Stimulated activated CD4-positive, alpha-beta T cell treated with anti-CD3 and anti-CD28 coated beads, Interleukin-15, amount 100 ng/mL, for 1 hour (primary cell): ENCODE measurements at regions not wholly inside any gene's neighbourhood (a gene's known extent, or its start where the extent isn't known, plus 50 kb on each side); places are given as distances from the start of the nearest gene placed in this dataset.
"Not testable (repeated sequence)": the region's sequence is repeated elsewhere in the genome, so short reads cannot be mapped to it uniquely, and the experiment has no call there.

ENCODE experiments used
- DNase-seq, 2 donors: peaks; one replicate each; pipeline ENCODE4 v3.0.0-alpha.2; 2020; ENCODE audit warnings: low read depth in 1 of 2, low spot score in 1 of 2

DNA sequence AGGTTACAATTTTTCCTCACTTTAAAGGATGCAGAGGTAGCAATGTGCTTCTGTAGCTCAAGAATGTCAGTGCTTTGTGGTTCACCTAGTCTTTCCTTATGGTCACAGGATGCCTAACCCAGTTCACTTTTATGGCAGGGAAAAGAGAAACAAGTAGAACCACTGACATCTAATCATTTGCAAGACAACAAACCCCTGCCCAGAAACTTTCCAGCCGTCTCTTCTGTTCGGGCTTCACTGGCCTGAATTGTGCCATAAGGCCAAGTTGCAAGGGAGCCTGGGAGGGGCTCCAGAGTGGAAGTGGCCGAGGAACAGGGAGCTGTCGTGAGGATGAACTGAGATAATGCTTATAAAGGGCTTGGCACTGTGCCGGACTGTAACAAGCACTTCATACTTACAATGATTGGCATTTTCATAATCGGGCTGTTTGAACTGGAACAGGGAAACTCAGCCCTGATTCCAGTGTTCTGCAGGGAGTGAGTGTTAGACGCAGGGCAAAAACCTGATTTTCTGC, 212.6 kb downstream of the BCAS1 start:
- no peak for DNase-seq

- DNase-seq = no peak
Measured at GRCh38 chr20:53856300-53857295, 213.8 kb downstream of the BCAS1 start.

GRCh38 chr20:53855733-53856132, 214.7 kb downstream of the BCAS1 start:
- no peak for DNase-seq

DNA sequence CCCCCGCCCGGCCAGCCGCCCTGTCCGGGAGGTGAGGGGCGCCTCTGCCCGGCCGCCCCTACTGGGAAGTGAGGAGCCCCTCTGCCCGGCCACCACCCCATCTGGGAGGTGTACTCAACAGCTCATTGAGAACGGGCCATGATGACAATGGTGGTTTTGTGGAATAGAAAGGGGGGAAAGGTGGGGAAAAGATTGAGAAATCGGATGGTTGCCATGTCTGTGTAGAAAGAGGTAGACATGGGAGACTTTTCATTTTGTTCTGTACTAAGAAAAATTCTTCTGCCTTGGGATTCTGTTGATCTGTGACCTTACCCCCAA, 215.8 kb downstream of the BCAS1 start:
- DNase-seq = not testable (repeated sequence)

GRCh38 chr20:53853111-53853713, 217.2 kb downstream of the BCAS1 start:
- no peak for DNase-seq

GRCh38 chr20:53852691-53853090, 217.7 kb downstream of the BCAS1 start:
- DNase-seq = no peak

- DNase-seq = no peak
Measured at GRCh38 chr20:53852014-53852413, 218.4 kb downstream of the BCAS1 start.

DNA sequence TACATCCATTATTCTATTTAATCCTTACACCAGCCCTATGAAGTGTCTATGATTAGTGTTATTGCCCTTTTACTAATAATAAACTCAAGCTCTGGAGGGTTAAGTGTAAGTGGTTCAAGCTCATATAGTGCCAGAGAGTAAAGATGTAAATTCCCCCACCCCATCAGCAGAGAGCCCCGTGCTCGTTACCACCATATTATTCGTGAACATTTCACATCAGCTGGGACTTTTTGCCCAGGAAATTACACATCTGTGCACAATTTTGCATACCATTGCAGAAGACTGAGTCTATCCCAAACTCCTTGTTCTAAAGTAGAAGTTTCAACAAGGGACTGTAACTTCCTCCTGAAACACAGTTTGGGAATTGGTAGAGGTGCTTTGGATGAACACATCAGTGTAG, 220.1 kb downstream of the BCAS1 start:
- DNase-seq = no peak

- DNase-seq = no peak
Measured at GRCh38 chr20:53849471-53850059, 220.8 kb downstream of the BCAS1 start.

DNA sequence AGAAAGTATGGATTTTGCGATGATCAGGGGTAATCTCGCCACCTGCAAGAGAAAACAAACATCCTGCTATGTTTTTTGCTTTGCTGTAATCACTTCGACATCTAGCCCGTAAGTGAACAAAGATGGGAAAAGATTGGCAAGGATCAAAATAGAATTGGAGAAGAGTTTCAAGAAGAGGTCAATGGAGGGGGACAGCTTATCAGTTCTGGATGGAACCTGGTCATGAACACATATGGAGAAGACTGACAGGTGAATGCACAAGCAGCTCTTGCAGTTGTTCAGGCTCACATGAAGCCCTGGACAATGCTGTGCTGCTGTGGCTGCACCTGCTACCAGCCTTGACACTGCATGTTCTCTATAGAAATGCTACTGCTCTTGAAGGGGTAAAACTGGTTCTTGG, 222.1 kb downstream of the BCAS1 start:
- DNase-seq = no peak

DNA sequence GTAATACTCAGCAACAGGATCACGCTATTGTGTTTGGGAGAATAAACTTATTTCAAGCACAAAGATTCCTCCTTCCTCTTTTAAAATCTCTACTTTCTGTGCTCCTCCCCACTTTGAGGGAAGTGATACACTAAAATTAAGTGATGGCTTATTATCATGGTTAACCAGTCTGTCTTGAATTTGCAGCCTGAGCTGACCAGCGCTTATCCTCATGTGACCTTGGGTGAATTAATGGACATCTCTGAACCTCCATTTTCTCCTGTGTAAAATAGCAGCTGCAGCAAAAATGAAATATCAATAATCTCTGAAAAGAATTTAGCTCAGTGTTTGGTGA, 222.6 kb downstream of the BCAS1 start:
- DNase-seq = no peak

GRCh38 chr20:53847139-53847836, 223.1 kb downstream of the BCAS1 start:
- no peak for DNase-seq

DNA sequence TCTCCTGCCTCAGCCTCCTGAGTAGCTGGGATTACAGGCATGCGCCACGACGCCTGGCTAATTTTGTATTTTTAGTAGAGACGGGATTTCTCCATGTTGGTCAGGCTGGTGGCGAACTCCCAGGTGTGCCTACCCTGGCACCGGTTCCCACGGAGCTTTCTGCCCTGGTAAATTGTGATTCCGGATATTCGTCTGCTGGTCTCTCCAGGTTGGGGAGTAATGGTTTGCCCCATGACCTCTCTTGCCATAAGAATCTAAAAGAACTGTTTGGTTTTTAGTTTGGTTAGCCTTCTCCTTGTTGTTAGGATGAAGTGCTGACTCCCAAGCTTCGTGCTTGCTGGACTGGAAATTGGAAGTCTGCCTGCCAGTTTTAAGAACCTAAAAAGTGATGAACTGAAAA, 223.8 kb downstream of the BCAS1 start:
- DNase-seq = no peak

- DNase-seq = no peak
Measured at GRCh38 chr20:53845980-53846379, 224.4 kb downstream of the BCAS1 start.

DNA sequence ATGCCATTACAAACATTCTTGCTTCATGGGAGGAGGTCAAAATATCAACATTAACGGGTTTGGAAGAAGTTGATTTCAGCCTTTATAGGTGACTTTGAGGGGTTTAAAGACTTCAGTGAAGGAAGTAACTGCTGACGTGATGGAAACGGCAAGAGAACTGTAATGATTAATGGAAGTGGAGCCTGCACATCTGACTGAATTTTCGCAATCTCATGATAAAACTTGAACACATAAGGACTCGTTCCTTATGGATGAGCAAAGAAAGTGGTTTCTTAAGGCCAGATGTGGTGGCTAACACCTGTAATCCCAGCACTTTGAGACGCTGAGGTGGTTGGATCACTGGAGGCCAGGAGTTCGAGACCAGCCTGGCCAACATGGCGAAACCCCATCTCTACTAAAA, 226.1 kb downstream of the BCAS1 start:
- DNase-seq = no peak

GRCh38 chr20:53843645-53844044, 226.7 kb downstream of the BCAS1 start:
- DNase-seq = no peak

DNA sequence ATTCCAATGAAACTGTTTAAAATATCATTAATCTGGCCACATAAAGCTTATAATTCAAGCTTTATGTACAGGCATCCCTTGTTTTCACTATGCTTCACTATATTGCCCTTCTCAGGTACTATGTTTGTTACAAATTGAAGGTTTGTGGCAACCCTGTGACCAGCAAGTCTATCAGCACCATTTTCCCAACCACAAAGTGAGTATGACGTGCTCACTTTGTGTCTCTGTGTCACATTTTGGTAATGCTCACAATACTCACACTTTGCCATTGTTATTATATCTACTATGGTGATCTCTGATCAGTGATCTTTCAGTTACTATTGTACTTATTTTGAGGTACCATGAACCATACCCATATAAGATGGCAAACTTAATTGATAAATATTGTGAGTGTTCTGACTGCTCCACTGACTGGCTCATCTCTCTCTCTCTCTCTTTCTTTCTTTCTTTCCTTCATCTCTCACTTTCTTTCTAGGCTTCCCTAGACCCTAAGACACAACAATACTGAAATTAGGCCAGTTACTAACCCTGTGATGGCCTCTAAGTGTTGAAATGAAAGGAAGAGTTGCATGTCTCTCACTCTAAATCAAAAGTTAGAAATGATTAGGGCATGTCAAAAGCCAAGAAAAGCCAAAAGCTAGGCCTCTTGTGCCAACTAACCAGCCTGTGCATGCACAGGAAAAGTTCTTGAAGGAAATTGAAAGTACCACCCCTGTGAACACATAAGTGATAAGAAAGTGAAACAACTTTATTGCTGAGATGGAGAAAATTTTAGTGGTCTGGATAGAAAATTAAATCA, 227.9 kb downstream of the BCAS1 start:
- no peak for DNase-seq

DNA sequence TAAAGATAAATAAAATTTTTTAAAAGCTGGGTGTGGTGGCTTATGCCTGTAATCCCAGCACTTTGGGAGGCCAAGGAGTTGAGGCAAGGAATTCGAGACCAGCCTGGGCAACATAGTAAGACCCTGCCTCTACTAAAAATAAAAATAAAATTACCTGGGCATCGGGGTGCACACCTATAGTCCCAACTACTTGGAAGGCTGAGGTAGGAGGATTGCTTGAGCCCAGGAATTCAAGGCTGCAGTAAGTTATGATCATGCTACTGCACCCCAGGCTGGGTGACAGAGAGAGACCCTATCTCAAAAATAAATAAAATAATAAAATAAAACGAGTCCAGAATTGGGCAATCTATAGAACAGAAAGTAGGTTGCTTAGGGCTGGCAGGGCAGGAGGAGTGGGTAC, 228.7 kb downstream of the BCAS1 start:
- no peak for DNase-seq

DNA sequence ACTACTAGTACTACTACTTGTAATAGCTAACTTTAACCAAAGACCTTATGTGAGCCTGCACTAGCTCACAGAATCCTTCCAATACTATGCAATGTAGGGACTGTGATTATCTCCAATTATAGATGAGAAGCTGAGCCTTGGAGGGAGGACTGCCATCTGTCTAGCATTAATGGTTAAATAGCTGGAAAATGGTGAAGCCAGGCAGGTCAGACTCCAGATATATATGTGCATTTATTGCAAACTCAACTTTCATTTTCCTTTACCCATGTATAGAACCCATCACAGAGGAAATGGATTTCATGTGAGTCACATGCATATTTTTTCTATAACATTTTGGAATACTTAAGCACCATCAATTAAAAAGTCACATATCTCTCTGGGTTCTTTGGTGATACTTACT, 229.9 kb downstream of the BCAS1 start:
- no peak for DNase-seq

- peak in 1 of 2 donors; percentile 16 for DNase-seq
Measured at GRCh38 chr20:53839423-53840176, 230.8 kb downstream of the BCAS1 start.
